Keratinocyte (primary cell): ENCODE measurements at regions not wholly inside any gene's neighbourhood (a gene's known extent, or its start where the extent isn't known, plus 50 kb on each side); places are given as distances from the start of the nearest gene placed in this dataset.
A peak's percentile ranks its signal among the peaks of the same experiment; 100 is the strongest.

Experiments used
- DNase-seq: peaks from one replicate; pipeline ENCODE4 v3.0.0-alpha.2; 2011; ENCODE audit warnings: low read depth, missing footprints, low spot score
- FAIRE-seq: peaks from 2 replicates; lab custom pipeline; 2011; peaks lifted over from hg19 to GRCh38; lab: Jason Lieb, UNC
- H2AFZ ChIP-seq: 2 replicates; pipeline ENCODE4 v1.6.0; 2012; ENCODE audit warnings: low read length, control low read depth, inconsistent platforms; ENCODE audit not compliant: control insufficient read depth
- H3K27ac ChIP-seq: 2 replicates; pipeline ENCODE4 v1.5.1; 2011; ENCODE audit warnings: low read length; ENCODE audit not compliant: control insufficient read depth, insufficient read depth
- H3K27me3 ChIP-seq: 3 replicates; pipeline ENCODE4 v1.6.0; 2011; ENCODE audit warnings: low read length; ENCODE audit not compliant: control insufficient read depth, insufficient read depth; ENCODE audit errors: extremely low read depth
- H3K36me3 ChIP-seq, 2 experiments: 2 replicates in 1 of 2; 3 replicates in 1 of 2; pipeline ENCODE4 v1.5.1; 2011; ENCODE audit warnings: low read length in 2 of 2, mild to moderate bottlenecking in 1 of 2; ENCODE audit not compliant: control insufficient read depth in 2 of 2, insufficient read depth in 2 of 2; ENCODE audit errors: extremely low read depth in 1 of 2
- H3K4me1 ChIP-seq: 3 replicates; pipeline ENCODE4 v1.5.1; 2011; ENCODE audit warnings: low read length; ENCODE audit not compliant: control insufficient read depth, insufficient read depth; ENCODE audit errors: extremely low read depth
- H3K4me2 ChIP-seq: 3 replicates; pipeline ENCODE4 v1.6.0; 2011; ENCODE audit warnings: low read depth, low read length; ENCODE audit not compliant: control insufficient read depth, insufficient read depth; ENCODE audit errors: extremely low read depth
- H3K4me3 ChIP-seq, 3 experiments: fragments of 200-600 bp in 1 of 3; sonication (generic) in 1 of 3; 2 replicates in 2 of 3; 3 replicates in 1 of 3; pipeline ENCODE4 v1.5.1; 2011 to 2016; ENCODE audit warnings: low read length in 3 of 3, mild to moderate bottlenecking in 3 of 3, control low read depth in 2 of 3, inconsistent platforms in 1 of 3, low read depth in 1 of 3, mixed read lengths in 1 of 3, mixed run types in 1 of 3, moderate library complexity in 1 of 3; ENCODE audit not compliant: control insufficient read depth in 2 of 3, insufficient read depth in 2 of 3; ENCODE audit errors: extremely low read depth in 1 of 3
- H3K79me2 ChIP-seq: 2 replicates; pipeline ENCODE4 v1.6.0; 2012; ENCODE audit warnings: low read length; ENCODE audit not compliant: control insufficient read depth, insufficient read depth
- H3K9ac ChIP-seq: 3 replicates; pipeline ENCODE4 v1.6.0; 2011; ENCODE audit warnings: low read length; ENCODE audit not compliant: control insufficient read depth, insufficient read depth; ENCODE audit errors: extremely low read depth
- H3K9me1 ChIP-seq: 3 replicates; pipeline ENCODE4 v1.6.0; 2011; ENCODE audit warnings: low read length; ENCODE audit not compliant: control insufficient read depth, insufficient read depth; ENCODE audit errors: extremely low read depth
- H3K9me3 ChIP-seq: 2 replicates; pipeline ENCODE4 v1.5.1; 2012; ENCODE audit warnings: low read depth, low read length; ENCODE audit not compliant: control insufficient read depth
- H4K20me1 ChIP-seq: 3 replicates; pipeline ENCODE4 v1.6.0; 2011; ENCODE audit warnings: low read length; ENCODE audit not compliant: control insufficient read depth, insufficient read depth; ENCODE audit errors: extremely low read depth
- EZH2 ChIP-seq: IDR thresholded peaks from one replicate; pipeline ENCODE4 v1.6.1; 2012; ENCODE audit warnings: inconsistent platforms, mild to moderate bottlenecking, low read length, moderate library complexity
- dilution Hi-C: fragments of 300-500 bp; cut with MboI; formaldehyde crosslinking; loops from one replicate; pipeline ENCODE4 v1.7.0; 2020; ENCODE audit warnings: low sequenced_read_pairs; ENCODE audit not compliant: extremely low pct_ligation_motif_present
- TF ChIP-seq, protein P1 (sequence below), 3 experiments: IDR thresholded peaks in 1 of 3; conservative IDR thresholded peaks in 1 of 3; optimal IDR thresholded peaks in 1 of 3; 2 replicates in 2 of 3; 3 replicates in 1 of 3; pipeline versions ENCODE3 to v1.5.1; 2011; ENCODE audit warnings: low read length in 3 of 3, mild to moderate bottlenecking in 3 of 3, moderate library complexity in 2 of 3, control low read depth in 1 of 3, inconsistent platforms in 1 of 3; ENCODE audit not compliant: insufficient read depth in 2 of 3; ENCODE audit errors: extremely low read depth in 1 of 3

DNA sequence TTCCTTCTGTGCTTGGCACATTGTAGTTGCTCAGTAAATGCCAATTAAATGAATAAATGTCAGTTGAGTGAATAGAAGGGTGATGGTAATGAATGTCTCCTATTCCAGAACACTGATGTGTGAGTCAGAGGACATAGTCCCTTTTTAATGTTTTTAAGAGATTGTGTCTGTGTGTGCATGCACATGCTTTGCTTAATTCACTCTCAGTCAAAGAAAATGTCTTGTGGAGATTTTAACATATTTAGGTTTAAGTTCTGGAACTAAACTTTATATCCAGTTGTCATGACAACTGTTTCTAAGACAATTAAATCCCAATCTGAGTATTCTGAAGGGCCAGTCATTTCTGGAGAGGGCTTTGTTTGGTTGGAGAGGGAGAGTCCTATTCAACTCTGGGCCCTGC, 255.3 kb upstream of the CDH11 start:
- Histone ChIP-seq H3K9me3 (no peaks in the 10 kb centered on the region), H3K9me1 (no peaks in the 10 kb centered on the region), H3K27ac (no peak overlapping the region), H3K9ac (no peak overlapping the region), H3K36me3 (no peaks in the 10 kb centered on the region), H4K20me1 (no peaks in the 10 kb centered on the region), H3K79me2 (no peaks in the 10 kb centered on the region), H3K4me3 (no peak overlapping the region), H3K27me3 (no peaks in the 10 kb centered on the region), H2AFZ (no peak overlapping the region), H3K4me2 (no peak overlapping the region), H3K4me1 (peaks cover 22% of the 10 kb centered on the region)
- dilution Hi-C loops = no loop called here
- DNase-seq = no peak
- TF ChIP-seq, protein P1, sequence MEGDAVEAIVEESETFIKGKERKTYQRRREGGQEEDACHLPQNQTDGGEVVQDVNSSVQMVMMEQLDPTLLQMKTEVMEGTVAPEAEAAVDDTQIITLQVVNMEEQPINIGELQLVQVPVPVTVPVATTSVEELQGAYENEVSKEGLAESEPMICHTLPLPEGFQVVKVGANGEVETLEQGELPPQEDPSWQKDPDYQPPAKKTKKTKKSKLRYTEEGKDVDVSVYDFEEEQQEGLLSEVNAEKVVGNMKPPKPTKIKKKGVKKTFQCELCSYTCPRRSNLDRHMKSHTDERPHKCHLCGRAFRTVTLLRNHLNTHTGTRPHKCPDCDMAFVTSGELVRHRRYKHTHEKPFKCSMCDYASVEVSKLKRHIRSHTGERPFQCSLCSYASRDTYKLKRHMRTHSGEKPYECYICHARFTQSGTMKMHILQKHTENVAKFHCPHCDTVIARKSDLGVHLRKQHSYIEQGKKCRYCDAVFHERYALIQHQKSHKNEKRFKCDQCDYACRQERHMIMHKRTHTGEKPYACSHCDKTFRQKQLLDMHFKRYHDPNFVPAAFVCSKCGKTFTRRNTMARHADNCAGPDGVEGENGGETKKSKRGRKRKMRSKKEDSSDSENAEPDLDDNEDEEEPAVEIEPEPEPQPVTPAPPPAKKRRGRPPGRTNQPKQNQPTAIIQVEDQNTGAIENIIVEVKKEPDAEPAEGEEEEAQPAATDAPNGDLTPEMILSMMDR (optimal IDR thresholded peaks at IDR 0.05 in 1 of 3, IDR thresholded peaks at IDR 0.05 in 1 of 3, conservative IDR thresholded peaks at IDR 0.05 in 1 of 3; ENCODE audit: extremely low read depth in 1 of 3, insufficient read depth in 2 of 3, low read length in 3 of 3) = no peak
- TF ChIP-seq EZH2 = no peak
- FAIRE-seq = peak; percentile 74

DNA sequence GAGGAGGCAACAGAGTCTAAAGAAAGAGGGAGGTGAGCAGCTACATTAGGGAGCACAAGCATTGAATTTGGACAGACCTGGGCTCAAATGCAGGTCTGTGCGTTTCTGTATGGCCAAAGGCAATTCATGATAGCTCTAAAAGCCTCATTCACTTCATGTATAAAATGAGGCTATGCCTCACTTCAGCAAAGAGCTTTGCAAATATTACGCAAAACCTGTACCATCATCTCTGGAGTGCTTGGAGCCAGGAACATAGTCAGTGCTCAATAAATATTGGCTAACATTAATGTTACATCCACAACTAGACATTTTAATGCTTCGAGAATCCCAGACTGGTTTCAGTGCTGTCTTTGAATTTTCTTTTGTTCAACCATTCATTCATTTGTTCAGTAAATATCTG, 254.7 kb upstream of the CDH11 start:
- H3K4me3 ChIP-seq = no peak overlapping the region
- H3K9ac ChIP-seq = no peak overlapping the region
- H3K27ac ChIP-seq = no peak overlapping the region
- peaks cover 22% of the 10 kb centered on the region for H3K4me1 ChIP-seq
- FAIRE-seq (peak; percentile 29), DNase-seq (no peak)
- H3K36me3 ChIP-seq = no peaks in the 10 kb centered on the region
- dilution Hi-C loops = no loop called here
- H2AFZ ChIP-seq = no peak overlapping the region
- H3K9me1 ChIP-seq = no peaks in the 10 kb centered on the region
- TF ChIP-seq, protein P1 (optimal IDR thresholded peaks at IDR 0.05 in 1 of 3, IDR thresholded peaks at IDR 0.05 in 1 of 3, conservative IDR thresholded peaks at IDR 0.05 in 1 of 3; ENCODE audit: extremely low read depth in 1 of 3, insufficient read depth in 2 of 3, low read length in 3 of 3) = no peak
- no peak for TF ChIP-seq EZH2
- no peaks in the 10 kb centered on the region for H3K9me3 ChIP-seq
- no peaks in the 10 kb centered on the region for H4K20me1 ChIP-seq
- no peaks in the 10 kb centered on the region for H3K79me2 ChIP-seq
- H3K27me3 ChIP-seq = no peaks in the 10 kb centered on the region
- no peak overlapping the region for H3K4me2 ChIP-seq
